ENCODE measurements at regions not wholly inside any gene's neighbourhood (a gene's known extent, or its start where the extent isn't known, plus 50 kb on each side); places are given as distances from the start of the nearest gene placed in this dataset. TPM values are rescaled to one million over a fixed set of nuclear protein-coding genes. Genes with fewer than 3 reads are reported as not detected.

DNA sequence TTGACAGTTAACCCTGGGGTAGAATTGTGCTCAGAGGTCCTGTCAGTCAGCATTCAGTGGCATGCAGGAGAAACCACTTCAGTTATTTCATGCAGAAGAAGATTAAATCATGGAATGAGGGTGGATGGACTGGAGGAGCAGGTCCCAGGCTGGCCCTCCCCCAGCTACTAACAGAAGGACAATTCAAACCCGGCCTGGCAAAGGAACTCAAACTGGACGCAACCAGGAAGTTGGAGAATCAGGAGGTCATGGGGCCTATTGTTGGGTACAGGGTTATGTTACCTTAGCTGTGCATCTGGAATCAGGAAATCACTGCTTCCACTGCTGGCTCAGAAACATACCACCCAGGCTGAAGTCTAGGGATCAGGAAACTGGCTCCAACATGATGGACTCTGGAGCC is 121.4 kb downstream of the GPAT3 start:
- Histone ChIP-seq H2BK20ac (ENCODE audit: low read depth, low read length) (no peak overlapping the region), H3K4me1 (ENCODE audit: control insufficient read depth, insufficient read depth, low read length) (no peaks in the 10 kb centered on the region), H2BK15ac (ENCODE audit: low read depth, low read length) (no peak overlapping the region), H2BK120ac (ENCODE audit: low read depth, low read length) (no peak overlapping the region), H4K91ac (ENCODE audit: insufficient read depth, low read depth, low read length) (no peak overlapping the region), H2AK5ac (ENCODE audit: low read depth, low read length) (no peak overlapping the region), H4K20me1 (ENCODE audit: insufficient read depth, low read length) (no peaks in the 10 kb centered on the region), H3K23ac (ENCODE audit: low read depth, low read length) (no peak overlapping the region), H3K56ac (ENCODE audit: extremely low read depth, insufficient read depth, low read length) (no peak overlapping the region), H3K27ac (ENCODE audit: insufficient read depth, low read length) (no peak overlapping the region), H3K9me3 (ENCODE audit: control insufficient read depth, insufficient read depth, low read length) (no peaks in the 10 kb centered on the region), H2AK9ac (replicated peaks; ENCODE audit: low read depth, low read length, poor library complexity) (no peak overlapping the region), H2BK5ac (ENCODE audit: low read depth, low read length, poor library complexity, severe bottlenecking) (no peak overlapping the region), H3K4ac (ENCODE audit: low read depth, low read length) (no peak overlapping the region), H3K14ac (replicated peaks; ENCODE audit: low read depth, low read length) (no peak overlapping the region), H3K27me3 (ENCODE audit: control insufficient read depth, insufficient read depth, low read length) (peaks cover 4% of the 10 kb centered on the region), H3K79me1 (ENCODE audit: low read depth in 1 of 2, low read length in 2 of 2) (no peaks in the 10 kb centered on the region), H4K5ac (ENCODE audit: low read depth, low read length) (no peak overlapping the region), H3K4me2 (ENCODE audit: low read depth, low read length) (no peak overlapping the region), H3K36me3 (ENCODE audit: control insufficient read depth, insufficient read depth, low read length) (no peaks in the 10 kb centered on the region), H3K18ac (ENCODE audit: low read depth, low read length) (no peak overlapping the region), H2AFZ (replicated peaks; ENCODE audit: low read length, poor library complexity) (no peak overlapping the region), H3K9me1 (ENCODE audit: insufficient read depth, low read length) (no peaks in the 10 kb centered on the region), H3K9ac (ENCODE audit: low read depth, low read length) (no peak overlapping the region), H3K4me3 (ENCODE audit: insufficient read depth, low read depth, low read length) (no peak overlapping the region), H4K8ac (ENCODE audit: low read depth in 2 of 2, low read length in 2 of 2) (no peak overlapping the region)
- intact Hi-C loops (cut with micrococcal nuclease): no loop called here
- DNase-seq (no peak), ATAC-seq (ENCODE audit: low read depth) (no peak)
- CTCF ChIA-PET: interaction anchor here (0.5 kb wide), 1 partner anchor 125 kb away, joined by 3 read pairs; no protein-coding TSS in a partner anchor
- in situ Hi-C loops (cut with MboI; ENCODE audit: low sequenced_read_pairs): loop anchor here (10.0 kb wide), 1 partner anchor 847 kb away; no protein-coding TSS in a partner anchor
- dilution Hi-C loops (cut with HindIII; ENCODE audit: low sequenced_read_pairs, unreplicated experiment): no loop called here
- POLR2A ChIA-PET (ENCODE audit: unreplicated experiment): no interaction called here
- BruUV-seq (replicated peaks): no TSS peak
- TF ChIP-seq POLR2A (IDR thresholded peaks at IDR 0.05; ENCODE audit: low read depth, low read length): no peak
- no CpG with 5 or more reads among the region's 2 CpGs for WGBS, 2 experiments (ENCODE audit: extremely low coverage in 2 of 2, insufficient read length in 1 of 2)

Small RNA genes lying in the stretch of these regions (microRNA-seq; reads per million reads assigned to microRNA genes)
- not detected for gene RNU6-774P (ENCODE audit: insufficient read depth, insufficient read length)

Small RNA genes lying in the stretch of these regions (small RNA-seq; reads per million reads assigned to genes)
- gene RNU6-774P: 0 reads per million in 5 experiments

Data from IMR-90 (cell line).